GM20000 (cell line): ENCODE measurements at regions not wholly inside any gene's neighbourhood (a gene's known extent, or its start where the extent isn't known, plus 50 kb on each side); places are given as distances from the start of the nearest gene placed in this dataset.

Experiments used
- DNase-seq: peaks from one replicate; pipeline ENCODE4 v3.0.0; 2012; ENCODE audit warnings: low spot score
- CTCF ChIP-seq: IDR thresholded peaks from 2 replicates; pipeline ENCODE4 v1.5.1; 2012; ENCODE audit warnings: mild to moderate bottlenecking, control low read depth; ENCODE audit errors: extremely low read depth, missing control alignments

DNA sequence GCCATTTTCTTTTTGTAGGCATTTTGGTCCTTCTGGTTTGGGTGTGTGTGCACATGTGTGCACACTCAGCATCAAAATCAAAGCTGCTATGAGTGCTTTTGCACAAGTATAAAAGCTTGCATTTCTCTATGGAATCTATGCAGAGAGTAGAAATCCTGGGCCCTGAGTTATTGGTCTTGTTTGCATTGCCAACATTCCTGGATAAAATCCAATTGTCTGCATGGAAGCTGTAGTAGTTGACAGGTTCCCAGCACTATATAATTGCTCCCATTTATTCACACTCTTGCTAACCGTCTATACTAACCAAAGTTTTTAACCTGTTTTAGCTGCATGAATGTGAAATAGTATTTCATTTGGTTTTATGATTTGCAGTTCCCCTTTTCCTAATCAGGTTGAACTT lies 277.0 kb downstream of the FOXA2 start:
- DNase-seq = no peak
- no peak for TF ChIP-seq CTCF

- DNase-seq = no peak
- TF ChIP-seq CTCF = no peak
Observed at GRCh38 chr20:22305381-22305780, 279.0 kb downstream of the FOXA2 start.

DNA sequence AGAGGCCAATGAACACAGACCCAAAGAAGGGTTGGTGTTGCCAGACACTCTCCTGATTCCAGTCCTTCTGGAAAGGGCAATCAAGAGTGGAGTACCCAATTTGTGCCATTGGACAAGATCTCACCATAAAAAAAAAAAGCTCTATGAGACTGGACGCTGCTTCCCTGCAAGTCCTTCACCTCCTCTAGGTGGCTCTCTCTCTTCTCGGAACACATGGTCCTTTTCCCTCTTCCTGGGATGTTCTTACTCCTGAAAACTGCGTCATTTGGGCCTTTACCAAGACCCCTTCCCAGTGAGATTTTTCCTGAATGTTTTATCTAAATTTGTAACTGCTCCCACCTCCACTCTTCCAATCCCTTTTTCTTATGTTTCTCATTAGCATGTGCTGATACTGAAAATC lies 280.8 kb downstream of the FOXA2 start:
- no peak for DNase-seq
- no peak for TF ChIP-seq CTCF

GRCh38 chr20:22302039-22302438 lies 282.3 kb downstream of the FOXA2 start:
- no peak for TF ChIP-seq CTCF
- DNase-seq = no peak

DNA sequence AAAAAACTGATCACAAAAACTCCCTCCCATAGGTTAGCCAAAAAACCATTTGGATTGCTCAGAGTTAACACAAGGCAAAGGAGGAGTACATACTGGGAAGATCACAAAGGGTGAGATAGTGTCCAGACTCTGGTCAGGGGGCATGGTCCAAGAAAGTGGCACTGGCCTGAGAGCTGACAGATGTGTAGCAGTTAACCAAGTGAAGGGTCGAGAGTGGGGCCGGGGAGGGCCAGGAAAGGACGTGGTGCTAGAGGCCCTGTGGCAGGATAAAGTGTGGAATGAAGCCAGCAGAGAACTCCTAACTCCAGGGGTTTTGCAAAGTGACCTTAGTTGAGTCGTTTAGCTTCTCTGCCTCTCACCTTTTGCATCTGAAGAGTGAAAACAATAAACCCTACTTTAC lies 290.5 kb downstream of the FOXA2 start:
- TF ChIP-seq CTCF = no peak
- no peak for DNase-seq

DNA sequence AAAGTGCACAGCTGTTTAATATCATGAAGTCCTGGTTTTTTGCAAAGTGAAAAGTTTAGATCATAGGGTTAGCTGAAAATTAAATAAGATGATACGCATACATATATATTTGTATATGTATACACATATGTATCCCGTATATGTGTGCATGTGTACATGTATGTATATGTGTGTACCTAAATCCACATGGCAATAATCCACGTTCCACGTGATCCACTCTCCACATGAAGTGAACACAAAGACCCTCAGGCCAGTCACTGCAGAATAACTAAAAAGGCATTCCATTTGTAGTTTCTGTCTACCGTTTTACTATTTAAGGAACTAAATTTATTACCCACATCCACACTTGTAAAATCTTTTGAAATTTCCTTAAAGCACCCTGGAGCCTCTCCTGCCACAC lies 294.9 kb downstream of the FOXA2 start:
- no peak for DNase-seq

DNA sequence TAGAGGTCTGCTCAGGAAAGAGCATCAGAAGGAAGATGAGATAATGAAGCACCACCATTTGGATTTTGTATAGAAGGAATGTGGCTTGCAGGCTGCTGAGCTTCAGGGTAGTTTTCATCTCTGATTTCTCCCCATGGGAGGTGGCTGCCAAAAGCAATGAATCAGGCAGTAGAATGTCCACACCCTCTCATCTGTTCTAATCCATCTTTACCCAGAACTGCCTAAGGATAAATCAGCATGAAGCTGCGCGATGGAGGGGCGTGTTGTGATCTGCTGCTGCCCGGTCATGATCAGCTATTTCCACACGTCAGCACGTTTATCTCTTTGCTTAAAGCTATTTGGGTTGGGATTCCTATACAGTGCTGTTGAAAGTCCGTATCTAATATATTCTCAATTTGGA lies 295.4 kb downstream of the FOXA2 start:
- TF ChIP-seq CTCF = no peak
- no peak for DNase-seq

More for the DNA sequence above, 294.9 kb downstream of the FOXA2 start:
- TF ChIP-seq CTCF = no peak
